ENCODE measurements at regions not wholly inside any gene's neighbourhood (a gene's known extent, or its start where the extent isn't known, plus 50 kb on each side); places are given as distances from the start of the nearest gene placed in this dataset.
A peak's percentile ranks its signal among the peaks of the same experiment; 100 is the strongest.

GRCh38 chr14:104246401-104247335 is 108.3 kb downstream of the KIF26A start:
- Histone ChIP-seq H3K27me3 (replicated peaks in 1 of 4; ENCODE audit: control extremely low read depth in 1 of 4, control insufficient read depth in 3 of 4, insufficient read depth in 4 of 4, low read length in 3 of 4) (peaks cover 0 to 7% (median 0%) of the 10 kb centered on the region in 4 experiments), H3K36me3 (replicated peaks in 1 of 2; ENCODE audit: control extremely low read depth in 1 of 2, control insufficient read depth in 1 of 2, extremely low read depth in 1 of 2, insufficient read depth in 2 of 2, low read length in 1 of 2) (no peaks in the 10 kb centered on the region), H3K27ac (ENCODE audit: low read length in 2 of 2) (no peak overlapping the region), H4K20me1 (ENCODE audit: control insufficient read depth, insufficient read depth, low read length, poor library complexity, severe bottlenecking) (no peaks in the 10 kb centered on the region), H3K79me2 (ENCODE audit: control insufficient read depth, insufficient read depth, low read length) (no peaks in the 10 kb centered on the region), H3K9me3 (ENCODE audit: control extremely low read depth in 1 of 3, control insufficient read depth in 2 of 3, insufficient read depth in 1 of 3, low read length in 2 of 3) (peaks cover 2 to 40% (median 4%) of the 10 kb centered on the region in 3 donors), H3K4me3 (ENCODE audit: control extremely low read depth in 1 of 5, extremely low read depth in 1 of 5, insufficient read depth in 1 of 5, low read depth in 2 of 5, low read length in 4 of 5) (no peak overlapping the region), H2AFZ (ENCODE audit: insufficient read depth, low read depth, low read length, poor library complexity, severe bottlenecking) (no peak overlapping the region), H3K9ac (ENCODE audit: low read length) (no peak overlapping the region), H3K4me1 (ENCODE audit: control insufficient read depth in 2 of 2, insufficient read depth in 2 of 2, low read length in 2 of 2) (no peaks in the 10 kb centered on the region), H3K4me2 (replicated peaks; ENCODE audit: low read depth, low read length, poor library complexity, severe bottlenecking) (no peak overlapping the region)
- Mint-ChIP-seq H3K27ac (peak overlapping the region; percentile 37), H3K4me3 (no peak overlapping the region), H3K9me3 (ENCODE audit: insufficient read depth) (no peaks in the 10 kb centered on the region), H3K4me1 (no peaks in the 10 kb centered on the region), H3K27me3 (no peaks in the 10 kb centered on the region)
- ChIA-PET CTCF (no interaction called here), POLR2A (no interaction called here)
- DNase-seq (no peak), ATAC-seq (ENCODE audit: low read depth) (no peak)
- TF ChIP-seq EZH2 (IDR thresholded peaks at IDR 0.05; ENCODE audit: borderline replicate concordance, insufficient read depth, low read depth, low read length, poor library complexity, severe bottlenecking), result no peak
- TF ChIP-seq, protein P1, sequence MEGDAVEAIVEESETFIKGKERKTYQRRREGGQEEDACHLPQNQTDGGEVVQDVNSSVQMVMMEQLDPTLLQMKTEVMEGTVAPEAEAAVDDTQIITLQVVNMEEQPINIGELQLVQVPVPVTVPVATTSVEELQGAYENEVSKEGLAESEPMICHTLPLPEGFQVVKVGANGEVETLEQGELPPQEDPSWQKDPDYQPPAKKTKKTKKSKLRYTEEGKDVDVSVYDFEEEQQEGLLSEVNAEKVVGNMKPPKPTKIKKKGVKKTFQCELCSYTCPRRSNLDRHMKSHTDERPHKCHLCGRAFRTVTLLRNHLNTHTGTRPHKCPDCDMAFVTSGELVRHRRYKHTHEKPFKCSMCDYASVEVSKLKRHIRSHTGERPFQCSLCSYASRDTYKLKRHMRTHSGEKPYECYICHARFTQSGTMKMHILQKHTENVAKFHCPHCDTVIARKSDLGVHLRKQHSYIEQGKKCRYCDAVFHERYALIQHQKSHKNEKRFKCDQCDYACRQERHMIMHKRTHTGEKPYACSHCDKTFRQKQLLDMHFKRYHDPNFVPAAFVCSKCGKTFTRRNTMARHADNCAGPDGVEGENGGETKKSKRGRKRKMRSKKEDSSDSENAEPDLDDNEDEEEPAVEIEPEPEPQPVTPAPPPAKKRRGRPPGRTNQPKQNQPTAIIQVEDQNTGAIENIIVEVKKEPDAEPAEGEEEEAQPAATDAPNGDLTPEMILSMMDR (IDR thresholded peaks at IDR 0.05), result no peak
- intact Hi-C loops (cut with micrococcal nuclease), result no loop called here
- 81% methylated on average over 19 of the region's 19 CpGs for WGBS (ENCODE audit: insufficient coverage)
